ENCODE measurements at regions not wholly inside any gene's neighbourhood (a gene's known extent, or its start where the extent isn't known, plus 50 kb on each side); places are given as distances from the start of the nearest gene placed in this dataset.
"Not testable (repeated sequence)": the region's sequence is repeated elsewhere in the genome, so short reads cannot be mapped to it uniquely, and the experiment has no call there.

DNA sequence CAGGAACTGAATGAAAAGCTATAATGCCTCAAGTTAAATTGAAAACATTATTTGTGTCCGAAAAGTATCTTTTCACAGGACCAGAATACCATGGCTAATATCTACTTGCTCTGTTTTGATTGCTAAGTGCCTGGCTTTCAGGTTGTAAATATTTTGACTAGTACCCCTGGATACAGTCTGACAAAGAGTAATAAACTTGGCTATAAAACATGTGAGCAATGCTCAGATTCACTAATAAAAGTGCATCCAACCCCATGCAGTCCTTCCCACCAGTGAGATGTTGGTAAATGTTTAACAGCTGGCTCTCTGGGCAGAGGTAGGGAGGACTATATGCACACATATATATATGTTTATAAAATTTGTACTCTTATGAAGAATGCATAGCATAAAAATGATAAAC is 281.8 kb upstream of the TGFBR2 start (continued):
- TF ChIP-seq OSR1 (CRISPR knock-in tag; IDR thresholded peaks at IDR 0.05): no peak
- no peak for TF ChIP-seq ZFP3 (CRISPR knock-in tag; IDR thresholded peaks at IDR 0.05)
- TF ChIP-seq ARNTL (CRISPR knock-in tag; IDR thresholded peaks at IDR 0.05; ENCODE audit: borderline replicate concordance, low read depth): no peak
- TF ChIP-seq, protein P1, sequence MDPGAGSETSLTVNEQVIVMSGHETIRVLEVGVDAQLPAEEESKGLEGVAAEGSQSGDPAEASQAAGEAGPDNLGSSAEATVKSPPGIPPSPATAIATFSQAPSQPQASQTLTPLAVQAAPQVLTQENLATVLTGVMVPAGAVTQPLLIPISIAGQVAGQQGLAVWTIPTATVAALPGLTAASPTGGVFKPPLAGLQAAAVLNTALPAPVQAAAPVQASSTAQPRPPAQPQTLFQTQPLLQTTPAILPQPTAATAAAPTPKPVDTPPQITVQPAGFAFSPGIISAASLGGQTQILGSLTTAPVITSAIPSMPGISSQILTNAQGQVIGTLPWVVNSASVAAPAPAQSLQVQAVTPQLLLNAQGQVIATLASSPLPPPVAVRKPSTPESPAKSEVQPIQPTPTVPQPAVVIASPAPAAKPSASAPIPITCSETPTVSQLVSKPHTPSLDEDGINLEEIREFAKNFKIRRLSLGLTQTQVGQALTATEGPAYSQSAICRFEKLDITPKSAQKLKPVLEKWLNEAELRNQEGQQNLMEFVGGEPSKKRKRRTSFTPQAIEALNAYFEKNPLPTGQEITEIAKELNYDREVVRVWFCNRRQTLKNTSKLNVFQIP (CRISPR knock-in tag; IDR thresholded peaks at IDR 0.05; ENCODE audit: borderline replicate concordance, low read depth): no peak
- no peak for TF ChIP-seq BACH2 (CRISPR knock-in tag; IDR thresholded peaks at IDR 0.05; ENCODE audit: borderline replicate concordance)

DNA sequence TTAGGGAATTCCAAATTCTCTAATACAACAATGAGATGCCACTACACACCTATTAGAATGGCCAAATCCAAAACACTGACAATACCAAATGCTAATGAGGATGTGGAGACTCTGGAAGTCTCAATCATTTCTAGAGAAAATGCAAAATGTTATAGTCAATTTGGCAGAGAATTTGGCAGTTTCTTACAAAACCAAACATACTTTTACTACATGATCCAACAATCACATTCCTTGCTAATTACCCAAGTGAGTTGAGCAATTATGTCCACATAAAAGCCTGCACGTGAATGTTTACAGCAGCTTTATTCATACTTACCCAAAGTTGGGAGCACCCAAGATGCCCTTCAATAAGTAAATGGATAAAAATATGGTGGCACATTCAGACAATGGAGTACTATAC is 278.4 kb upstream of the TGFBR2 start:
- not testable (repeated sequence) for ATAC-seq

DNA sequence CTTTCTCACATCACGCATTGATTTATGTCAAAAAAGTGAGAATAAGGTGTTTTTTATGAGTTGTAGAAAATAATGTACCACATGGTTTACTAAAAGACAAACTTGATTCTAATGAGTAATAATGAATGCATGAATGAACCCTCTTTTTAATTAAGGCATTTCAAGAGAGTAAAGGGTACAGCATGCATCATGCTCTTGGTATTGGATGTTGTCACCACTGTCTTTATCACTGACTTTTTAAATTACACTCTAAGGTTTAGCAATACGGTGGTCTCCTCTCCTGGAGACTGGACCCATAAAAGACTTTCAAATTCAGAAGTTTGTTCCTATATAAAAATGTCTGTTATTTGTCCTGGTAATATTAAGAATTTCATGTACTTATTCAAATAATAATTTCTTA is 277.5 kb upstream of the TGFBR2 start:
- not testable (repeated sequence) for ATAC-seq

DNA sequence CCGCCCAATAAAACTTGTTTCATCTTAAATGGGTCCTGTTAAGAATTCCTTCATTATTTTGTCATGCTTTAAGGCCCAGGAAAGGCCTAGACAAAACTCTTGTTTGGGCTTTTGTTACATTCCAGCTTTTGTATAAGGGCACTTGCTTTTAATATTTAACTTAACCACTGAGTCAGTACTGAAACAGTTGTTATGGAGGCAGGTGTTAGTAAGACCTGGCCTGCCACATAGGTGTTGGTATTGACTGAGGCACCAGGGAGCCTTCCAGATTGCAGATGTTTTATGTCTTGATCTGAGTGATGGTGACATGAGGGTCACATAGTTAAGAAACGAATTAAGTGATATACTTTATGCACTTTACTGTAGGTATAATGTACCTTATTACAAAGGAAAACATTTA is 274.9 kb upstream of the TGFBR2 start:
- no peak for ATAC-seq
- no peak for TF ChIP-seq BACH2 (CRISPR knock-in tag; IDR thresholded peaks at IDR 0.05; ENCODE audit: borderline replicate concordance)

DNA sequence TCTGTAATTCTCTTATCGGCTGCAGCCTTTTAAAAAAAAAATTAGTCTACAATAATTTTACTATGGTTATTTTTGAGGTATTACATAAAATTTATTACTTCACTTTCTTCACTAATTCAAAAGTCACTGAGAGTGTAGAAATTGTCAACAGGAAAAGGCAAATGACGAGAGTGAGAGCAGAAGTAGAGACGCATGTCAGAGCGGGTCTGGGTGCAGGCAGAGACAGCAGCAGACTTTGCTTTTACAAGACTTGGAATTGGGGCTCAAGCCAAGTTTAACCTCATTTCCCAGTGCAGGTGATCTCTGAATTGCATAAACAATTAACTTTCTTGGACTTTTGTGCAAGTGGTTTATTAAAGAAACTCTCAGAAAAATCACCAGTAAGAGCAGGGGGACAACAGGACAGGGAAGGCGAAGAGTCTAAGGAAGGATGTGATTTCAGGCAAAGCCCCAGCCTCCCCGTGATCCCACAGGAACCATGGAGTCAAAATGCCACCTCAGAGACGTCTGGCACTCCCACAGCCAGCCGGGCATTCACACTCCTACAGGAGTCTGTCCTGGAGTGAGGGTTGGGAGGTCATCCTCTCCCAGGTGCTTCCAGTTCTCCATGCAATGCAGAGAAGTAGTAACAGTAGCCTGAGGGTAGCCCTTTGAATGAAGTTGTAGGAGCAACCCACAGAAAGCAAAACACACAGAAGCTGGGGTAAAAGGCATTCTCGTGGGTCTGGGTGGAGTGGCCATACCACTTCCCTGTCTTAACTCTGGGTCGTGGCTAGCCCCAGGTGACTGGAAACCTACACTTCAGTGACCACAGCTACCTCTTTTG is 274.0 kb upstream of the TGFBR2 start:
- ATAC-seq: no peak
- TF ChIP-seq ESRRG (CRISPR knock-in tag; IDR thresholded peaks at IDR 0.05) (no peak), CSDC2 (CRISPR knock-in tag; IDR thresholded peaks at IDR 0.05) (no peak)

DNA sequence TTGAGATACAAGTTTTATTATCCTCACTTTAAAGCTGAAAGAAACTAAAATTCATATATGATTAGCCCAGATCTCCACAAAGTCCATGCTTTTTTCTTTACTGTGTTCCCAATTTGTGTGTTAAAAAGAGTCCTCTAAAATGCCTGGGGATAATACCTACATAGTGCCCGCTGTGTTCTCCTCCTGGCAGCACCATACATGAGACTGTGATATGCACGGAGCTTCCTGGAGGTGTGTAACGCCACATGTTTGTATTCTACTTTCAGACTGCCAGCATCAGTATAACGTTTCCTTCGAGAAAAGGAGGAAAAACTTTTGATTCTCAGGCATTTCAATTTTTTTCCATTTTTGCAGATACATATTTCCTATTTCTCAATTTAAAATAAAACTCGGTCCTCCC is 273.3 kb upstream of the TGFBR2 start:
- TF ChIP-seq, protein P2, sequence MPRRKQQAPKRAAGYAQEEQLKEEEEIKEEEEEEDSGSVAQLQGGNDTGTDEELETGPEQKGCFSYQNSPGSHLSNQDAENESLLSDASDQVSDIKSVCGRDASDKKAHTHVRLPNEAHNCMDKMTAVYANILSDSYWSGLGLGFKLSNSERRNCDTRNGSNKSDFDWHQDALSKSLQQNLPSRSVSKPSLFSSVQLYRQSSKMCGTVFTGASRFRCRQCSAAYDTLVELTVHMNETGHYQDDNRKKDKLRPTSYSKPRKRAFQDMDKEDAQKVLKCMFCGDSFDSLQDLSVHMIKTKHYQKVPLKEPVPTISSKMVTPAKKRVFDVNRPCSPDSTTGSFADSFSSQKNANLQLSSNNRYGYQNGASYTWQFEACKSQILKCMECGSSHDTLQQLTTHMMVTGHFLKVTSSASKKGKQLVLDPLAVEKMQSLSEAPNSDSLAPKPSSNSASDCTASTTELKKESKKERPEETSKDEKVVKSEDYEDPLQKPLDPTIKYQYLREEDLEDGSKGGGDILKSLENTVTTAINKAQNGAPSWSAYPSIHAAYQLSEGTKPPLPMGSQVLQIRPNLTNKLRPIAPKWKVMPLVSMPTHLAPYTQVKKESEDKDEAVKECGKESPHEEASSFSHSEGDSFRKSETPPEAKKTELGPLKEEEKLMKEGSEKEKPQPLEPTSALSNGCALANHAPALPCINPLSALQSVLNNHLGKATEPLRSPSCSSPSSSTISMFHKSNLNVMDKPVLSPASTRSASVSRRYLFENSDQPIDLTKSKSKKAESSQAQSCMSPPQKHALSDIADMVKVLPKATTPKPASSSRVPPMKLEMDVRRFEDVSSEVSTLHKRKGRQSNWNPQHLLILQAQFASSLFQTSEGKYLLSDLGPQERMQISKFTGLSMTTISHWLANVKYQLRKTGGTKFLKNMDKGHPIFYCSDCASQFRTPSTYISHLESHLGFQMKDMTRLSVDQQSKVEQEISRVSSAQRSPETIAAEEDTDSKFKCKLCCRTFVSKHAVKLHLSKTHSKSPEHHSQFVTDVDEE (CRISPR knock-in tag; IDR thresholded peaks at IDR 0.05): no peak
- TF ChIP-seq ESRRG (CRISPR knock-in tag; IDR thresholded peaks at IDR 0.05) (no peak), ARNTL (CRISPR knock-in tag; IDR thresholded peaks at IDR 0.05; ENCODE audit: borderline replicate concordance, low read depth) (no peak), SNAI2 (CRISPR knock-in tag; IDR thresholded peaks at IDR 0.05) (no peak), CSDC2 (CRISPR knock-in tag; IDR thresholded peaks at IDR 0.05) (no peak), BACH2 (CRISPR knock-in tag; IDR thresholded peaks at IDR 0.05; ENCODE audit: borderline replicate concordance) (no peak), TCF4 (CRISPR knock-in tag; IDR thresholded peaks at IDR 0.05; ENCODE audit: borderline replicate concordance) (no peak), ZFP30 (CRISPR knock-in tag; IDR thresholded peaks at IDR 0.05) (no peak)
- no peak for ATAC-seq

DNA sequence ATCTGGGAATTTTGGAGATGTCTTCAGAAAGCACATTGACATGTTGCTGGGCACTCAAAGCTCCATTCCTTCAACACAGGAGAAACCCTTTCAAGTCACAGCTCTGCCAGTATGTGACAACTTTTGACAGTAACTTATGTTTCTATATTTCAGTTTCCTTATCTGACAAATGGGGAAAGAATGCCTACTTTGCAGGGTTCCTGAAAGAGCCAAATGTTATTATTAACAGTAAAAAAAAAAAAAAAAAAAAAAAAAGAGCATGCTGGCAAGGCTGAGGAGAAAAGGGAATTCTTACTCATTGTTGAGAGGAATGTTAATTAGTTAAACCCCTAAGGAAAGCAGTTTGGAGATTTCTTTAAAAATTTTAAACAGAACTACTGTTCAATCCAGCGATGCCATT is 272.5 kb upstream of the TGFBR2 start:
- no peak; the same call in 2 of the 3 replicates for ATAC-seq
- no peak for TF ChIP-seq ARNTL (CRISPR knock-in tag; IDR thresholded peaks at IDR 0.05; ENCODE audit: borderline replicate concordance, low read depth)
- no peak for TF ChIP-seq SNAI2 (CRISPR knock-in tag; IDR thresholded peaks at IDR 0.05)
- TF ChIP-seq TOX (CRISPR knock-in tag; IDR thresholded peaks at IDR 0.05; ENCODE audit: borderline replicate concordance): no peak
- TF ChIP-seq, protein P2 (CRISPR knock-in tag; IDR thresholded peaks at IDR 0.05): no peak
- TF ChIP-seq, protein P3, sequence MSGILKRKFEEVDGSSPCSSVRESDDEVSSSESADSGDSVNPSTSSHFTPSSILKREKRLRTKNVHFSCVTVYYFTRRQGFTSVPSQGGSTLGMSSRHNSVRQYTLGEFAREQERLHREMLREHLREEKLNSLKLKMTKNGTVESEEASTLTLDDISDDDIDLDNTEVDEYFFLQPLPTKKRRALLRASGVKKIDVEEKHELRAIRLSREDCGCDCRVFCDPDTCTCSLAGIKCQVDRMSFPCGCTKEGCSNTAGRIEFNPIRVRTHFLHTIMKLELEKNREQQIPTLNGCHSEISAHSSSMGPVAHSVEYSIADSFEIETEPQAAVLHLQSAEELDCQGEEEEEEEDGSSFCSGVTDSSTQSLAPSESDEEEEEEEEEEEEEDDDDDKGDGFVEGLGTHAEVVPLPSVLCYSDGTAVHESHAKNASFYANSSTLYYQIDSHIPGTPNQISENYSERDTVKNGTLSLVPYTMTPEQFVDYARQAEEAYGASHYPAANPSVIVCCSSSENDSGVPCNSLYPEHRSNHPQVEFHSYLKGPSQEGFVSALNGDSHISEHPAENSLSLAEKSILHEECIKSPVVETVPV (CRISPR knock-in tag; IDR thresholded peaks at IDR 0.05): no peak
- no peak for TF ChIP-seq RARB (CRISPR knock-in tag; IDR thresholded peaks at IDR 0.05)
- no peak for TF ChIP-seq ZNF565 (CRISPR knock-in tag; conservative IDR thresholded peaks at IDR 0.05; ENCODE audit: low read depth)
- no peak for TF ChIP-seq PPARA (CRISPR knock-in tag; IDR thresholded peaks at IDR 0.05; ENCODE audit: borderline replicate concordance)
- no peak for TF ChIP-seq OSR1 (CRISPR knock-in tag; IDR thresholded peaks at IDR 0.05)
- no peak for TF ChIP-seq ZFP3 (CRISPR knock-in tag; IDR thresholded peaks at IDR 0.05)
- TF ChIP-seq ZNF8 (CRISPR knock-in tag; IDR thresholded peaks at IDR 0.05): no peak
- no peak for TF ChIP-seq CSDC2 (CRISPR knock-in tag; IDR thresholded peaks at IDR 0.05)
- TF ChIP-seq, protein P4, sequence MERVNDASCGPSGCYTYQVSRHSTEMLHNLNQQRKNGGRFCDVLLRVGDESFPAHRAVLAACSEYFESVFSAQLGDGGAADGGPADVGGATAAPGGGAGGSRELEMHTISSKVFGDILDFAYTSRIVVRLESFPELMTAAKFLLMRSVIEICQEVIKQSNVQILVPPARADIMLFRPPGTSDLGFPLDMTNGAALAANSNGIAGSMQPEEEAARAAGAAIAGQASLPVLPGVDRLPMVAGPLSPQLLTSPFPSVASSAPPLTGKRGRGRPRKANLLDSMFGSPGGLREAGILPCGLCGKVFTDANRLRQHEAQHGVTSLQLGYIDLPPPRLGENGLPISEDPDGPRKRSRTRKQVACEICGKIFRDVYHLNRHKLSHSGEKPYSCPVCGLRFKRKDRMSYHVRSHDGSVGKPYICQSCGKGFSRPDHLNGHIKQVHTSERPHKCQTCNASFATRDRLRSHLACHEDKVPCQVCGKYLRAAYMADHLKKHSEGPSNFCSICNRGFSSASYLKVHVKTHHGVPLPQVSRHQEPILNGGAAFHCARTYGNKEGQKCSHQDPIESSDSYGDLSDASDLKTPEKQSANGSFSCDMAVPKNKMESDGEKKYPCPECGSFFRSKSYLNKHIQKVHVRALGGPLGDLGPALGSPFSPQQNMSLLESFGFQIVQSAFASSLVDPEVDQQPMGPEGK (CRISPR knock-in tag; IDR thresholded peaks at IDR 0.05; ENCODE audit: borderline replicate concordance): no peak
- TF ChIP-seq ESRRG (CRISPR knock-in tag; IDR thresholded peaks at IDR 0.05): no peak
- TF ChIP-seq ZC3H10 (CRISPR knock-in tag; IDR thresholded peaks at IDR 0.05): no peak

Data from SK-N-SH treated with all-trans-retinoic acid at 6 μM for 48 hours (cell line).